Activated CD4-positive, alpha-beta memory T cell treated with anti-CD3 and anti-CD28 coated beads, Interleukin-2, amount 10 ng/mL, durations not matched to agents 7 days and 5 days (primary cell): ENCODE measurements at regions not wholly inside any gene's neighbourhood (a gene's known extent, or its start where the extent isn't known, plus 50 kb on each side); places are given as distances from the start of the nearest gene placed in this dataset.

Source experiments
- CTCF ChIA-PET: fragments of 350-600 bp; sonication (Branson Sonifier 250); formaldehyde crosslinking; loops from one replicate; lab custom pipeline; 2021; ENCODE audit warnings: antibody characterized with exemption, inconsistent platforms; lab: Charles Lee
- POLR2A ChIA-PET: fragments of 350-600 bp; sonication (Branson Sonifier 250); formaldehyde crosslinking; loops from one replicate; lab custom pipeline; 2021; ENCODE audit warnings: antibody characterized with exemption; lab: Charles Lee
- DNase-seq: peaks from one replicate; pipeline ENCODE4 v3.0.0-alpha.2; 2020
- H3K27ac Mint-ChIP-seq: one replicate; pipeline ENCODE4 v1.8.0; 2021; ENCODE audit warnings: mild to moderate bottlenecking, mixed read lengths
- H3K27me3 Mint-ChIP-seq: one replicate; pipeline ENCODE4 v1.8.0; 2021; ENCODE audit warnings: mixed read lengths
- H3K36me3 Mint-ChIP-seq: one replicate; pipeline ENCODE4 v1.8.0; 2021; ENCODE audit warnings: low read depth, mixed read lengths
- H3K4me1 Mint-ChIP-seq: one replicate; pipeline ENCODE4 v1.8.0; 2021; ENCODE audit warnings: mixed read lengths
- H3K4me3 Mint-ChIP-seq: one replicate; pipeline ENCODE4 v1.8.0; 2021; ENCODE audit warnings: mild to moderate bottlenecking, mixed read lengths
- H3K9me3 Mint-ChIP-seq: one replicate; pipeline ENCODE4 v1.8.0; 2021; ENCODE audit warnings: mixed read lengths

DNA sequence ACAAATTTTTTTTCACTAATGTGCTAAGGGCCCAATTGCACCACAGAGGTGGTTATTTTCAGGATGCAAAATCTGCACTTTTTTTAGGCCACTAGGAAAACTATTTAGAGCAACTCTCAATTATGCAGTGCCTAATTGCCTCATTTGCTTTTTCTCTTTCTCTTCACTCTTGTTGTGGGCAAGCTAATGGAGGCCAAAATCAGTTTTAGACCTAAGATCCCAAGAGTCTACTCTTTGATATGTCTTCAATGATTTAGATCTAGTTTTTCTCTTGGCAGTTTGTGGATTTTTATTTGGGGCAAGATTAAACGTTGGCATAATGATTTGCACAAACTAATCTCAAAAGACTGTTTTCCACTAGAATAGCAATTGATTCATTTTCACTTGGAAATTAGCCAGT, 1996.9 kb downstream of the LRRC4C start:
- H3K27me3 Mint-ChIP-seq, result no peaks in the 10 kb centered on the region
- H3K27ac Mint-ChIP-seq, result no peak overlapping the region
- no peaks in the 10 kb centered on the region for H3K9me3 Mint-ChIP-seq

DNA sequence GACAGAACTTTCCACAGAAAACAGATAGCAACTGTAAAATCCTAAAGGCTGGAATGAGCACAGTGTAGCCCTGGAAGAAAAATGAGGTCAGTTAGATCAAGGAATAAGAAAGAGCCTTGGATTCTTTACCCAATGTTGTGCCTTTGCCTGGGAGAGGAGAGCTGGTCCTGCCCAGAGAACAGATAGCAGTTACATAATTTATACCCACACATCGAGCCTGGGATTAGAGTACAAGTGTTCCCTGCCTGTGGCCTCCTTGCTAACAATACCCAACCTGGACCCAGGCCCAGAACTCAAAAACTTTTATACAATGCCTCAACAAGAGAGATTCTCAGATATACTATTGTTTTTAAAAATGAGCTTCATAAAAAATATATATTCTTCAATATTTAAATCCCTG, 1998.4 kb downstream of the LRRC4C start:
- no peaks in the 10 kb centered on the region for H3K4me1 Mint-ChIP-seq

More for the DNA sequence above, 1996.9 kb downstream of the LRRC4C start:
- Mint-ChIP-seq H3K4me3 (no peak overlapping the region), H3K36me3 (no peaks in the 10 kb centered on the region), H3K4me1 (no peaks in the 10 kb centered on the region)
- no peak for DNase-seq
- ChIA-PET CTCF (no interaction called here), POLR2A (no interaction called here)

DNA sequence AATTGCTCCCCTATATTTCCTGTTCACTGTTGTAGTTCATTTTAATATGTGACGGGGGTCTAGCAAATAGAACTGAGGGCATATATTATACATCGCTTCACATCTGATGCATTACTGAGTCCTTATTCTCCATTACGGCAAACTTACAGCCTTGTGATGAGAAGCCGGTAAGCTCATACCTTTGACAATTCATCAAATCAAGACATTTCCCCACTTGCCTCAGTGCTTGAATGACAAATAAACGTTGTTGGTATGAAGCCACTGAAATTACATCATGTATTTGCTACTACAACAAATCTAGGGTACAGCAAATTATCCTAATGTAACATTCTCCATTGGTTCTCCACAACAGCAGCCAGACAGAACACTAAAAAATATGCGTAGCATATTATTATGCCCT, 1999.8 kb downstream of the LRRC4C start:
- H3K27ac Mint-ChIP-seq, result no peak overlapping the region
- H3K4me3 Mint-ChIP-seq, result no peak overlapping the region
- DNase-seq, result no peak
- POLR2A ChIA-PET, result no interaction called here
- no peaks in the 10 kb centered on the region for H3K9me3 Mint-ChIP-seq
- no peaks in the 10 kb centered on the region for H3K27me3 Mint-ChIP-seq
- CTCF ChIA-PET, result no interaction called here
- no peaks in the 10 kb centered on the region for H3K4me1 Mint-ChIP-seq
- no peaks in the 10 kb centered on the region for H3K36me3 Mint-ChIP-seq

More for the DNA sequence above, 1998.4 kb downstream of the LRRC4C start:
- no peak for DNase-seq
- H3K27ac Mint-ChIP-seq, result no peak overlapping the region
- POLR2A ChIA-PET, result no interaction called here
- no peaks in the 10 kb centered on the region for H3K36me3 Mint-ChIP-seq
- no peaks in the 10 kb centered on the region for H3K9me3 Mint-ChIP-seq
- H3K4me3 Mint-ChIP-seq, result no peak overlapping the region
- no peaks in the 10 kb centered on the region for H3K27me3 Mint-ChIP-seq
- CTCF ChIA-PET, result no interaction called here

DNA sequence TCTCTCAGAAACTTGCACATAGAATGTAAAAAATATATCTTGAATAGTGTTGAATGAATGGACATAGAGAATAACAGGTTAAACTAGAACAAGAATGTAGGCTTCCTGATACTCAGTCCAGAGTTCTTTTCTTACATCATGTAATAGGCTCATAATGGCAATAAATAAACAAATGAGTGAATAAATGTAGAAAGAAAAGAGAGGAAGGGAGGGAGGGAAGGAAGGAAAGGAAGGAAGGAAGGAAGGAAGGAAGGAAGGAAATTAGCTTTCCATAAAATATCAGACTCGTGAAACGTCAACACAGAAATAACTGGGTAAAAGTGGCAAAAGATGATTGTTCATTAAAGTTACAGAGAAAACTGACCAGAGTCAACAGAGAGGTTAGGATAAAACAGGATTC, 2001.0 kb downstream of the LRRC4C start:
- H3K4me1 Mint-ChIP-seq, result no peaks in the 10 kb centered on the region
- ChIA-PET POLR2A (no interaction called here), CTCF (no interaction called here)
- H3K9me3 Mint-ChIP-seq, result no peaks in the 10 kb centered on the region
- no peak overlapping the region for H3K27ac Mint-ChIP-seq
- no peaks in the 10 kb centered on the region for H3K36me3 Mint-ChIP-seq
- DNase-seq, result no peak
- no peak overlapping the region for H3K4me3 Mint-ChIP-seq
- H3K27me3 Mint-ChIP-seq, result no peaks in the 10 kb centered on the region

DNA sequence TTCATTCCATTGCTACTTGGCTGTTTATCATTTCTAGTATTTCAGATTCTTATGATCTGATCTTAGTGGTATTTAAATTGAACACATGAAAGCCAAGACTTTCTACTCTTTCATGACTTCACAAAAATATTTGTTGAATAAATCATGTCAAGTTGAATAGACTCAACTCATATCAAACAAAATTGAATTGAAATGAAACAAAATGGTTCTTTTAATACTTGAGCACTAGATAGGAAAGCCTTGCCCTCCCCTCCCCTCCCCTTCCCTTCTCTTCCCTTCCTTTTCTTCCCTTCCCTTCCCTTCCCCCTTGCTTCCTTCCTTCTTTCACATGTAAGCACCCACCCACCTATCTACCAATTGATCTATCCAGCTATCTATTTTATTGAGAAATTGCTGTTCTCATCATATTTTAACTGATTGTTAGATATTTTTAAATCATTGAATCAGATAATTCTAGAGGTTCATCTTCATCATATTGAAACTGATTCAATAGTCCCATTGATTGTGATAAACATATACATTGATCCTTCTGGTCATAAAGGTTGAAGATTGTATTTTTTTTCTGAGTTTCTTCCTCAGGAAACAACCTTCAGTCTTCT, 2015.9 kb downstream of the LRRC4C start:
- Mint-ChIP-seq H3K27ac (no peak overlapping the region), H3K27me3 (no peaks in the 10 kb centered on the region), H3K4me1 (no peaks in the 10 kb centered on the region), H3K4me3 (no peak overlapping the region), H3K36me3 (no peaks in the 10 kb centered on the region), H3K9me3 (peaks cover 7% of the 10 kb centered on the region)
- POLR2A ChIA-PET, result no interaction called here
- CTCF ChIA-PET, result no interaction called here
- DNase-seq, result no peak

DNA sequence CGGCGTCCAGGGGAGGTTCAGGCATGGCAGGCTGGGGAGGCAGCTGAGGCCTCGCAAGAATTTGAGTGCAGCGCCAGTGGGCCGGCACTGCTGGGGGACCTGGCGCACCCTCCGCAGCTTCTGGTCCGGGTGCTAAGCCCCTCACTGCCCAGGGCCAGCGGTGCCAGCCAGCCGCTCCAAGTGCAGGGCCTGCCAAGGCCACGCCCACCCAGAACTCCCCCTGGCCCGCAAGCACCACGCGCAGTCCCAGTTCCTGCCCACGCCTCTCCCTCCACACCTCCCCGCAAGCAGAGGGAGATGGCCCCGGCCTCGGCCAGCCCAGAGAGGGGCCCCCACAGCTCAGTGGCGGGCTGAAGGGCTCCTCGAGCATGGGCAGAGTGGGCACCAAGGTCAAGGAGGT, 2017.3 kb downstream of the LRRC4C start:
- peaks cover 7% of the 10 kb centered on the region for H3K9me3 Mint-ChIP-seq
- no peaks in the 10 kb centered on the region for H3K27me3 Mint-ChIP-seq
- no peaks in the 10 kb centered on the region for H3K36me3 Mint-ChIP-seq
- H3K4me3 Mint-ChIP-seq, result no peak overlapping the region
- POLR2A ChIA-PET, result no interaction called here
- CTCF ChIA-PET, result no interaction called here
- H3K27ac Mint-ChIP-seq, result no peak overlapping the region
- no peaks in the 10 kb centered on the region for H3K4me1 Mint-ChIP-seq
- no peak for DNase-seq

DNA sequence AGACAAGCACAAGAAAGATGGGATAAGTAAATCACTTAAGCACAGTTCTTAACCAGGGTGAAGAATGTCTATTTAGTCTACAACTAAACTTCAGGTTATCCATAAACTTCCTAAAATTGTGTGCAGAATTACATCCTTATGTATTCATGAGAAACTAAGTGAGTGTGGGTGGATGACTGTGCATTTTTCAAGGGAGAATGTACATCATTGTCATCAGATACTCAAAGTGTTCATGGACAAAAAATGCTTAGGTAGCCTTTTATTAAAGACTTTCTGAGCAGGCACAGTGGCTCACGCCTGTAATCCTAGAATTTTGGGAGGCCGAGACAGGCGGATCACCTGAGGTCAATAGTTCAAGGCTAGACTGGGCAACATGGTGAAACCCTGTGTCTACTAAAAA, 2023.8 kb downstream of the LRRC4C start:
- Mint-ChIP-seq H3K27ac (no peak overlapping the region), H3K9me3 (peaks cover 4% of the 10 kb centered on the region), H3K36me3 (no peaks in the 10 kb centered on the region), H3K4me1 (no peaks in the 10 kb centered on the region), H3K27me3 (no peaks in the 10 kb centered on the region), H3K4me3 (no peak overlapping the region)
- ChIA-PET POLR2A (no interaction called here), CTCF (no interaction called here)
- no peak for DNase-seq

DNA sequence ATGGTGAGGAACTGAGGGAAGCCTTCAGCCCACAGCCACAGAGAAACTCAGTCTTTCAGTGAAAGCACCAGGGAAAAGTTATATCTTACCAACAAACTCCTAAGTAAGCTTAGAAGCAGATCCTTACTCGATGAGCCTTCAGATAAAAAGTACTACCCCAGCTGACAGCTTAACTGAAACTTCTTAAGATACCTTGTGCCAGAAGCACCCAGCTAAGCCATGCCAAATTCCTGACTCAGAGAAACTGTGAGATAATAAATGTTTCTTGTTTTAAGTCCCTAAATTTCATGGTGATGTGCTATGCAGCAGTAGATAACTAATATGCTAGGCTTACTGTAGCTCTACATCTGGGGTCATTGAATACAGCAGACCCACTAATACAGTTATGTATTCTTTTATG, 2025.0 kb downstream of the LRRC4C start:
- Mint-ChIP-seq H3K27ac (no peak overlapping the region), H3K4me3 (no peak overlapping the region), H3K36me3 (no peaks in the 10 kb centered on the region), H3K4me1 (no peaks in the 10 kb centered on the region), H3K27me3 (no peaks in the 10 kb centered on the region), H3K9me3 (no peaks in the 10 kb centered on the region)
- CTCF ChIA-PET, result no interaction called here
- no peak for DNase-seq
- POLR2A ChIA-PET, result no interaction called here

DNA sequence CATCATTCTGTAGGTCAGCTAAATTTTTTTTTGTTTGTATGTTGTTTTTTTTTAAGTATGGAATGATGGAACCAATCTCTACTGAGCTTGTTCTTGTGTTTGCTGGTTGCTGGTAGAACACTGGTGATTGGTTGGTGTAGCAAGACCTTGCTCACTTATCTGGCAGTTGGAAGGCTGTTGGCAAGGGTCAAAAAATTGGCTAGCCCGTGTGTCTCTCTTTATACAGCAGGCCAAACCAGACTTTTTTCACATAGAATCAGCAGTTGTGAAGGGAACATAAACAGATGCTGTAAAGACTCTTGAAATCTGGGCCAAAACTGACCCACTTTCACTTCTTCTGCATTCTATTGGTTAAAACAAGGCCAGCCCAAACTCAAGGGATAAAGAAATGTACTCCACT, 2026.5 kb downstream of the LRRC4C start:
- Mint-ChIP-seq H3K4me1 (no peaks in the 10 kb centered on the region), H3K27ac (no peak overlapping the region), H3K4me3 (no peak overlapping the region), H3K27me3 (no peaks in the 10 kb centered on the region), H3K9me3 (no peaks in the 10 kb centered on the region), H3K36me3 (no peaks in the 10 kb centered on the region)
- CTCF ChIA-PET, result no interaction called here
- POLR2A ChIA-PET, result no interaction called here
- DNase-seq, result no peak

DNA sequence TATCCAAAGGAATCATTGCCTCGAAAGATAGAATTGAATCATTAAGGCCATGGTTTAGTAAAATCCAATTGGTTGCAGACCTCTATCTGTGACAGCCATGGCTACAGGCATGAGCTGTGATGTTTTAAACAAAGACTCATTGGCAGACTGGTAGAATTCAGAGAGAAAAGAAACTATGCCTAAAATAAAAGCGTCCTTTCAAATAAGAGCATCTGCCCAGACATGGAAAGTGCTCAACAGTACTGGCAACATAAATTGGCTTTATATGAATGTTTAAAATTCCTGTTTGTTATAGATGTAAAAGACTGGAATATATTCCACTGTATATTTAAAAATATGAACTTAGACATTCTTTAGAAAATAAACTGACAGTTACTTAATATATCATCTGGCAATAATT, 2034.2 kb downstream of the LRRC4C start:
- ChIA-PET POLR2A (no interaction called here), CTCF (no interaction called here)
- no peak overlapping the region for H3K27ac Mint-ChIP-seq
- H3K36me3 Mint-ChIP-seq, result no peaks in the 10 kb centered on the region
- no peaks in the 10 kb centered on the region for H3K9me3 Mint-ChIP-seq
- H3K27me3 Mint-ChIP-seq, result no peaks in the 10 kb centered on the region
- H3K4me3 Mint-ChIP-seq, result no peak overlapping the region
- H3K4me1 Mint-ChIP-seq, result no peaks in the 10 kb centered on the region
- no peak for DNase-seq

DNA sequence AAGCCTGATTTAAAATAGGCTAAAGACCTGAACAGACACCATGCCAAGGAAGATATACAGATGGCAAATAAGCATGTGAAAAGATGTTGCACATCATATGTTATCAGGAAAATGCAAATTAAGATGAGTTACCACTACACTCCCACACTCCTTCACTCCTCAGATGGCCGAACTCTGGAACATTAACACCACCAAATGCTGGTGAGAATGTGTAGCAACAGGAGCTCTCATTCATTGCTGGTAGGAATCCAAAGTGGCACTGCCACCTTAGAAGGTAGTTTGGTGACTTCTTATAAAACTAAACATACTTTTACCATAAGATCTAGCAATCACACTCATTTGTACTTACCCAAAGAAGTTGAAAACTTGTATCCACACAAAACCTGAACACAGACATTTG, 2047.3 kb downstream of the LRRC4C start:
- ChIA-PET CTCF (no interaction called here), POLR2A (no interaction called here)
- H3K27me3 Mint-ChIP-seq, result no peaks in the 10 kb centered on the region
- no peaks in the 10 kb centered on the region for H3K4me1 Mint-ChIP-seq
- peaks cover 2% of the 10 kb centered on the region for H3K9me3 Mint-ChIP-seq
- no peak overlapping the region for H3K27ac Mint-ChIP-seq
- H3K4me3 Mint-ChIP-seq, result no peak overlapping the region
- DNase-seq, result no peak
- no peaks in the 10 kb centered on the region for H3K36me3 Mint-ChIP-seq

DNA sequence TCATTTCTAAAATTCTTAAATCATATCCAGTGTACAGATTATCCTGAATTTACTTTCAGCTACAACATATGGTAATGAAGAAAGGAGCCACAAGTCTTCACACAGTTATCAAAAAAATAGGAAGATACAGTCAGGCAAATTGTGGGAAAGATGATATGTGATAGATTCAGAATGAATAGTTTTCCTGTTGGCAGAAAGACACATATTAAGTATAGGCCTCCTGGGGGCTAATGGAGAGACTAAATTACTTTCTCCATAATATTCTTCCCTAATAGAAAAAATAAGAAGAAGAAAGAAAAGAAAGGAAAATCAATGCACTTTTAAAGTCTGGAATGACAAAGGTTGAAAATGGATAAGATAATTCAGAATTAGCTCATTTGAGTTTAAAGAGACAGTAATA, 2073.5 kb downstream of the LRRC4C start:
- no peaks in the 10 kb centered on the region for H3K4me1 Mint-ChIP-seq
- ChIA-PET CTCF (interaction anchor here (1.2 kb wide), 1 partner anchor 11 kb away, joined by 4 read pairs; no protein-coding TSS in a partner anchor), POLR2A (no interaction called here)
- H3K36me3 Mint-ChIP-seq, result no peaks in the 10 kb centered on the region
- DNase-seq, result no peak
- peaks cover 8% of the 10 kb centered on the region for H3K9me3 Mint-ChIP-seq
- H3K27ac Mint-ChIP-seq, result no peak overlapping the region
- no peak overlapping the region for H3K4me3 Mint-ChIP-seq
- H3K27me3 Mint-ChIP-seq, result no peaks in the 10 kb centered on the region

DNA sequence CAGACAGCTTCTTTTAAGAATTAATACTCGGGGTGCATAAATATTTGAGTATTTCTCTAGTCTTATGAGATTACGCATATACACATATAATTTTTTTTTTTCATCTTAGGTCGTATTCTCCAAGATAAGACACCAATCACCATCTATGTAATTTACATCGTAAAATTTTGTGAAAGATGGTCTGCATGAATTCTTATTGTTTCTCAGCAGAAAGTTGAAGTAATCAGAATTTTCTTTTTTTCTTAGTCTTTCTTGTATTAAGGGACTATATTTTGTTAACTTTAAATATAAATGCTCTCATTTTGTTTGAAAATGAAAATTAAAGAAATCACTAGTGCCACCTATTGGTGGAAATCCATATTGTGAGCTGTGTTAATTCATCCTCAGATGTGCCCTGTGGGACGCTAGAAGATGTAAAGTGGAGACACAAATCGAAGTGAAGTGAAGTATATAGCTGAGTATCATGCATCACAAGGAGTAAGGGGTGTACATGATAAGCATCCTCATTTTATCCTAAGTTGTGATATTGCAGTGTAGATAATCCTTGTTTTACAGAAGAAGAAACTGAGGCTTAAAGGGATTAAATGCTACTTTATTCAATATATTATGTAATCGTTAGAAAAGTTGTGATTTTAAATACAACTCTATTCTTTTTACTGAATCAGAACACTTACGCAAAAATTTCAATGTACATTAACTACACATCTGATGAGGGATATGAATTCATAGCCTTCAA, 2084.3 kb downstream of the LRRC4C start:
- CTCF ChIA-PET, result interaction anchor here (0.6 to 1.4 kb wide), 4 partner anchors 10 to 15 kb away, joined by 3 to 10 read pairs (median 4); no protein-coding TSS in a partner anchor

DNA sequence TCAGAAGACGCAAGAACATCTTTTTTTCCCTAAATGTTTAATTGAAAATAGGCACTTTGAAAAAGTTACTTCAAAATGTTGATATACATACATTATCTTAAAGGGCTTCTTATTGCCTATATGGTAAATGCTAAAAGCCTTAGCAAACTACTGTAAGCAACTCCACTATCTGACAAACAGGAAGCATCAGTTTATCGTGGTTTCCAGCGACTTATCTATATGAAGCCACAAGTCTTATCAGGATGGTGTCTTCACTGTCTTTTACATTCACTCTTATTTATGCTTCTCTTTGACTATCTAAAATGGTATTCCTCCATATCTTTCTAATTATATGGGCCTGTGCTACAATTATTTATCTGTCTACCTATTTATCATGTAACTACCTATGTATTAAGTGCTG, 2091.9 kb downstream of the LRRC4C start:
- no peak for DNase-seq
- Mint-ChIP-seq H3K4me1 (peaks cover 27% of the 10 kb centered on the region), H3K9me3 (no peaks in the 10 kb centered on the region), H3K4me3 (no peak overlapping the region), H3K36me3 (no peaks in the 10 kb centered on the region), H3K27me3 (no peaks in the 10 kb centered on the region), H3K27ac (no peak overlapping the region)
- CTCF ChIA-PET, result no interaction called here
- POLR2A ChIA-PET, result no interaction called here

More for the DNA sequence above, 2084.3 kb downstream of the LRRC4C start:
- Mint-ChIP-seq H3K27me3 (no peaks in the 10 kb centered on the region), H3K27ac (no peak overlapping the region), H3K9me3 (no peaks in the 10 kb centered on the region), H3K4me3 (no peak overlapping the region), H3K4me1 (peaks cover 7% of the 10 kb centered on the region), H3K36me3 (no peaks in the 10 kb centered on the region)
- POLR2A ChIA-PET, result no interaction called here
- no peak for DNase-seq
